ENCODE measurements at regions not wholly inside any gene's neighbourhood (a gene's known extent, or its start where the extent isn't known, plus 50 kb on each side); places are given as distances from the start of the nearest gene placed in this dataset.

- Mint-ChIP-seq H3K27me3 (peaks cover 0 to 10% (median 0%) of the 10 kb centered on the region in 5 donors), H3K27ac (no peak overlapping the region), H3K9me3 (peaks cover 0 to 29% (median 4%) of the 10 kb centered on the region in 9 donors), H3K4me1 (no peaks in the 10 kb centered on the region), H3K4me3 (no peak overlapping the region), H3K36me3 (no peaks in the 10 kb centered on the region)
- POLR2A ChIA-PET: no interaction called here
- no peak for DNase-seq
- no peak for ATAC-seq
Measured at GRCh38 chr16:6047325-6047724, 949.7 kb upstream of the EEF2KMT start.

- no peaks in the 10 kb centered on the region for H3K4me1 Mint-ChIP-seq
- H3K4me3 Mint-ChIP-seq: no peak overlapping the region
- ATAC-seq: no peak
- H3K27me3 Mint-ChIP-seq: peaks cover 0 to 3% (median 0%) of the 10 kb centered on the region in 5 donors
- no peaks in the 10 kb centered on the region for H3K36me3 Mint-ChIP-seq
- POLR2A ChIA-PET: no interaction called here
- no peak for DNase-seq
- peaks cover 0 to 12% (median 2%) of the 10 kb centered on the region in 9 donors for H3K9me3 Mint-ChIP-seq
- H3K27ac Mint-ChIP-seq: no peak overlapping the region
Measured at GRCh38 chr16:6038941-6039645, 941.5 kb upstream of the EEF2KMT start.

GRCh38 chr16:6035161-6035560, 937.6 kb upstream of the EEF2KMT start:
- DNase-seq: no peak
- Mint-ChIP-seq H3K27ac (no peak overlapping the region), H3K27me3 (no peaks in the 10 kb centered on the region), H3K4me3 (no peak overlapping the region), H3K36me3 (no peaks in the 10 kb centered on the region), H3K4me1 (no peaks in the 10 kb centered on the region), H3K9me3 (peaks cover 0 to 10% (median 2%) of the 10 kb centered on the region in 9 donors)
- POLR2A ChIA-PET: no interaction called here
- no peak for ATAC-seq

- no peaks in the 10 kb centered on the region for H3K36me3 Mint-ChIP-seq
- no peak overlapping the region for H3K27ac Mint-ChIP-seq
- POLR2A ChIA-PET: no interaction called here
- ATAC-seq (no peak), DNase-seq (no peak)
- H3K9me3 Mint-ChIP-seq: peaks cover 0 to 10% (median 2%) of the 10 kb centered on the region in 9 donors
- H3K4me1 Mint-ChIP-seq: no peaks in the 10 kb centered on the region
- no peak overlapping the region for H3K4me3 Mint-ChIP-seq
- H3K27me3 Mint-ChIP-seq: no peaks in the 10 kb centered on the region
Measured at GRCh38 chr16:6034511-6034910, 936.9 kb upstream of the EEF2KMT start.

- DNase-seq: no peak
- POLR2A ChIA-PET: no interaction called here
- Mint-ChIP-seq H3K4me1 (no peaks in the 10 kb centered on the region), H3K9me3 (peaks cover 0 to 10% (median 4%) of the 10 kb centered on the region in 9 donors), H3K36me3 (no peaks in the 10 kb centered on the region), H3K27me3 (no peaks in the 10 kb centered on the region), H3K4me3 (no peak overlapping the region), H3K27ac (no peak overlapping the region)
- ATAC-seq: no peak
Measured at GRCh38 chr16:6032438-6032837, 934.8 kb upstream of the EEF2KMT start.

GRCh38 chr16:6031567-6031966, 934.0 kb upstream of the EEF2KMT start:
- ATAC-seq: no peak
- Mint-ChIP-seq H3K4me1 (no peaks in the 10 kb centered on the region), H3K27me3 (no peaks in the 10 kb centered on the region), H3K27ac (no peak overlapping the region), H3K4me3 (no peak overlapping the region), H3K36me3 (no peaks in the 10 kb centered on the region), H3K9me3 (peaks cover 0 to 12% (median 5%) of the 10 kb centered on the region in 9 donors)
- no peak for DNase-seq
- POLR2A ChIA-PET: no interaction called here

- Mint-ChIP-seq H3K27me3 (no peaks in the 10 kb centered on the region), H3K27ac (no peak overlapping the region), H3K9me3 (peaks cover 0 to 13% (median 5%) of the 10 kb centered on the region in 9 donors), H3K36me3 (no peaks in the 10 kb centered on the region), H3K4me3 (no peak overlapping the region), H3K4me1 (no peaks in the 10 kb centered on the region)
- POLR2A ChIA-PET: no interaction called here
- DNase-seq: no peak
- ATAC-seq: no peak
Measured at GRCh38 chr16:6031102-6031501, 933.5 kb upstream of the EEF2KMT start.

- DNase-seq (no peak), ATAC-seq (no peak)
- POLR2A ChIA-PET: no interaction called here
- Mint-ChIP-seq H3K27me3 (peaks cover 0 to 1% (median 0%) of the 10 kb centered on the region in 5 donors), H3K36me3 (no peaks in the 10 kb centered on the region), H3K27ac (no peak overlapping the region), H3K9me3 (peaks cover 0 to 13% (median 2%) of the 10 kb centered on the region in 9 donors), H3K4me3 (no peak overlapping the region), H3K4me1 (no peaks in the 10 kb centered on the region)
Measured at GRCh38 chr16:6027733-6028132, 930.1 kb upstream of the EEF2KMT start.

GRCh38 chr16:6023449-6023848, 925.9 kb upstream of the EEF2KMT start:
- no peak for ATAC-seq
- POLR2A ChIA-PET: no interaction called here
- Mint-ChIP-seq H3K27ac (no peak overlapping the region), H3K4me1 (no peaks in the 10 kb centered on the region), H3K4me3 (no peak overlapping the region), H3K9me3 (peaks cover 0 to 13% (median 0%) of the 10 kb centered on the region in 9 donors), H3K36me3 (no peaks in the 10 kb centered on the region), H3K27me3 (peaks cover 2 to 9% (median 3%) of the 10 kb centered on the region in 5 donors)
- no peak for DNase-seq

- Mint-ChIP-seq H3K27ac (no peak overlapping the region), H3K27me3 (peaks cover 7 to 17% (median 14%) of the 10 kb centered on the region in 5 donors), H3K4me1 (peaks cover 0 to 2% (median 0%) of the 10 kb centered on the region in 4 donors), H3K9me3 (peaks cover 0 to 7% (median 0%) of the 10 kb centered on the region in 9 donors), H3K4me3 (no peak overlapping the region), H3K36me3 (no peaks in the 10 kb centered on the region)
- no peak for DNase-seq
- ATAC-seq: no peak
- POLR2A ChIA-PET: no interaction called here
Measured at GRCh38 chr16:6021276-6021943, 923.8 kb upstream of the EEF2KMT start.

- ATAC-seq (no peak), DNase-seq (no peak)
- H3K27ac Mint-ChIP-seq: no peak overlapping the region
- H3K4me3 Mint-ChIP-seq: no peak overlapping the region
- peaks cover 0 to 8% (median 0%) of the 10 kb centered on the region in 3 donors for H3K36me3 Mint-ChIP-seq
- H3K9me3 Mint-ChIP-seq: peaks cover 0 to 12% (median 9%) of the 10 kb centered on the region in 9 donors
- POLR2A ChIA-PET: no interaction called here
- peaks cover 7 to 20% (median 14%) of the 10 kb centered on the region in 5 donors for H3K27me3 Mint-ChIP-seq
- peaks cover 0 to 2% (median 0%) of the 10 kb centered on the region in 4 donors for H3K4me1 Mint-ChIP-seq
Measured at GRCh38 chr16:6020162-6020985, 922.8 kb upstream of the EEF2KMT start.

- POLR2A ChIA-PET: no interaction called here
- no peak overlapping the region for H3K27ac Mint-ChIP-seq
- H3K27me3 Mint-ChIP-seq: peaks cover 7 to 20% (median 14%) of the 10 kb centered on the region in 5 donors
- H3K4me3 Mint-ChIP-seq: no peak overlapping the region
- H3K4me1 Mint-ChIP-seq: peaks cover 0 to 2% (median 0%) of the 10 kb centered on the region in 4 donors
- peaks cover 0 to 16% (median 9%) of the 10 kb centered on the region in 9 donors for H3K9me3 Mint-ChIP-seq
- DNase-seq (no peak), ATAC-seq (no peak)
- H3K36me3 Mint-ChIP-seq: peaks cover 0 to 9% (median 0%) of the 10 kb centered on the region in 3 donors
Measured at GRCh38 chr16:6019490-6019991, 921.9 kb upstream of the EEF2KMT start.

Data from naive thymus-derived CD8-positive, alpha-beta T cell (primary cell).